Glomerular endothelial cell (primary cell): ENCODE measurements at regions not wholly inside any gene's neighbourhood (a gene's known extent, or its start where the extent isn't known, plus 50 kb on each side); places are given as distances from the start of the nearest gene placed in this dataset.

Experiments
- DNase-seq: peaks from one replicate; pipeline ENCODE4 v3.0.0-alpha.2; 2011; ENCODE audit warnings: low read depth, low spot score; ENCODE audit errors: extremely low read depth

DNA sequence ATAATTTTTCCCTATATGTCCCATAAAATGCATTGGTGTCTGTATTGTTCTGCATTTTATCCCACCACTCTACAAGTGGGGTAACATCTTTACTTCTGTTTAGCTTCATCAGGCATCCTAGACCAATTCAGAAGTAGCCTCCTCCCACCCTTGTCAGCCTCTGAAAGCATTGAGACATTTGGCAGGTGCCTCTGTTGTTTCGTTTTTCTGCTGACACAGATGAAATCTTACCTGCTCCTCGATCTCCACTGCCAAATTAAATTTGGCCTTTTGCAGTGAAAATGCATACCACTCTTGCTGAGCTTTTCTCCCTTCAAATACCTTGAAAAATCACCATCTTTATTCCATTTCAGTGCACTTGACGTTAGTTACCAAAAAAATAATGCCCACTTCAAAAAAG is 83.5 kb upstream of the STARD13 start:
- no peak for DNase-seq

- DNase-seq = no peak
Measured at GRCh38 chr13:33372251-33372919, 86.8 kb upstream of the STARD13 start.

GRCh38 chr13:33373624-33374023 is 88.1 kb upstream of the STARD13 start:
- DNase-seq = no peak

DNA sequence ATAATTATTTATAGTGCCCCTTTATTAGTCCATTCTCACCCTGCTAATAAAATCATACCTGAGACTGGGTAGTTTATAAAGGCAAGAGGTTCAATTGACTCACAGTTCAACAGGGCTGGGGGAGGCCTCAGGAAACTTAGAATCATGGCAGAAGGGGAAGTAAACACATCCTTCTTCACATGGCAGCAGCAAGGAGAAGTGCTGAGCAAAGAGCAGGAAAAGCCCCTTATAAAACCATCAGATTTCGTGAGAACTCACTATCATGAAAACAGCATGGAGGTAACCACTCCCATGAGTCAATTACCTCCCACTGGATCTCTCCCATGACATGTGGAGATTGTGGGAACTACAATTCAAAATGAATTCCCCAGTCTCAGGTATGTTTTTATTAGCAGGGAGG is 89.9 kb upstream of the STARD13 start:
- no peak for DNase-seq

- no peak for DNase-seq
Measured at GRCh38 chr13:33376212-33376611, 90.7 kb upstream of the STARD13 start.

- no peak for DNase-seq
Measured at GRCh38 chr13:33377411-33377810, 91.9 kb upstream of the STARD13 start.

DNA sequence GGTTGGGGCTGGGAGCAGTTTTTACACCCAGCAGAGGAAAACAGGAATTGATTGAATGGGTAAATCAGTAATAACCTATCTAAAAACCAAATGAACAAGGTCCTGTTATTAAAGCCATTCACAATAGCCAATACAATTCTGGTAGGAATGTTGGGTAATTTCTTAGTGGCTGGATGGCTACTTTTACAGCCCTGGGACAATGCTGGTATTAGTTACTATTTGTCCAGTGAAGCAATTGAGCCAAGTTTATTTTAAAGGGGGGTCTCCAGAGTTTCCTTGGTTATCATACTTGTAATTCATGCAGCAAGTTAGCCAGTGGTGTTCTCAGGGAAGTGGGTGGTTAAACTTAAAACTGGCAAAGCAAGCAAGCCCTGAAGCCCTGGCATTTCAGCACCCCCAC is 92.3 kb upstream of the STARD13 start:
- DNase-seq = no peak

- DNase-seq = no peak
Measured at GRCh38 chr13:33379608-33380007, 94.1 kb upstream of the STARD13 start.

DNA sequence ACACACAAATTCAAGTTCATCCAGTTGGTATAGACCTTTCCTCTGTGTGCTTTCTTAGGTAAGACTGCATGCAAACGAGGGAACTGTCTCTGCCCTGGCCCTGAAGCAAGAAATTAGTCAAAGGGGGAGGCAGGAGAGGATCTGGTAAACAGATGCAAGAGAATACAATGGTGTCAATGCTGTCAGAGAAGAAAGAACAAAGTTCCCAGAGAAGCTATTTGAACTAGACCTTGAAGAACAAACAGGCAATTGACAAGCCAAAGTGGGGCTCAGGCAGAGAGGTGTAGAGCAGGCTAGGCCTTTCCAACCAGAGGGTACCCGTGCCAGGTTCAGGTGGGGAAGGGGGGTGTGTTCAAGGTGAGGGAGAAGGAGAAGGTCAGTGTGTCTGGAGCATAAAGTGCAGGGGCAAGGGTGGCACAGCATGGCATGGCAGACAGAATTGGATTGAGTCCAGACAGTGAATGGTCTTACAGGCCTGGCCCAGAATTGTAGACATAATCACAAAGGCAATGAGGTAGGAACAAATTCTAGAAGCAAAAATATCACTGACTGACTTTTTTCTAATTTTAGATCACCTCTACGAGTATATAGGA is 95.0 kb upstream of the STARD13 start:
- no peak for DNase-seq

DNA sequence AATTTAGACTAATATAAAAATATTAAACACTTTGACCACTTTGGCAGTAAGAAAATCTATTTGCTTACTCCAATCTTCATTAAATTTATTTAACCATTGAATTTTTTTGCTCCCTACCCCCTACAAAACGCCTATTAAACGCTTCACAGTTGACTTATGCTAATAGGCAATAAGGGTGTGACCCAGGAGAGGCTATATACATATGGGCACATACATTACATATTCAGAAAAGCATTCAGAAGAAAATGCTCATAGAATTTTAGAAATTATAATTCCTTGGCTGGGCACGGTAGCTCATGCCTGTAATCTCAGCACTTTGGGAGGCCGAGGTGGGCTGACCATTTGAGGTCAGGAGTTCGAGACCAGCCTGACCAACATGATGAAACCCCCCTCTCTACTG is 95.6 kb upstream of the STARD13 start:
- no peak for DNase-seq

DNA sequence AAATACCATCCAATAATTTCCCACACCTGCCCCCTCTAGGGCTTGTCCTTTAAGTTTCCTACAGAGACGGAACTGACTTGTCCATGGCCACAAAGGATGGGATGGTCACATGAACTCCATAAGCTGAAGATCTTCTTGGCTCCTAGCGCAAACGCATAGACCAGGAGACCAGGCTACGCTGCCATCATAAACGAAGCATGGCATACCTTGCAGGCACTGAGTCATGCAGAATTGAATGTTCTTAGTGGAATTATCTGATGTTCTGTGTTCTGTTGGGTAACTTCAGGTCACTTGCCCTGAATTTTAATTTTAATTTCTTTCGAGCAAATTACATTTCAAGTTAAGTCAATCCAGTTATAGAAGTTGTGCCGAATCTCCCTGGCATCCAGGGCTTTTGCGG is 96.4 kb upstream of the STARD13 start:
- DNase-seq = no peak

GRCh38 chr13:33383724-33384577 is 98.4 kb upstream of the STARD13 start:
- no peak for DNase-seq

DNA sequence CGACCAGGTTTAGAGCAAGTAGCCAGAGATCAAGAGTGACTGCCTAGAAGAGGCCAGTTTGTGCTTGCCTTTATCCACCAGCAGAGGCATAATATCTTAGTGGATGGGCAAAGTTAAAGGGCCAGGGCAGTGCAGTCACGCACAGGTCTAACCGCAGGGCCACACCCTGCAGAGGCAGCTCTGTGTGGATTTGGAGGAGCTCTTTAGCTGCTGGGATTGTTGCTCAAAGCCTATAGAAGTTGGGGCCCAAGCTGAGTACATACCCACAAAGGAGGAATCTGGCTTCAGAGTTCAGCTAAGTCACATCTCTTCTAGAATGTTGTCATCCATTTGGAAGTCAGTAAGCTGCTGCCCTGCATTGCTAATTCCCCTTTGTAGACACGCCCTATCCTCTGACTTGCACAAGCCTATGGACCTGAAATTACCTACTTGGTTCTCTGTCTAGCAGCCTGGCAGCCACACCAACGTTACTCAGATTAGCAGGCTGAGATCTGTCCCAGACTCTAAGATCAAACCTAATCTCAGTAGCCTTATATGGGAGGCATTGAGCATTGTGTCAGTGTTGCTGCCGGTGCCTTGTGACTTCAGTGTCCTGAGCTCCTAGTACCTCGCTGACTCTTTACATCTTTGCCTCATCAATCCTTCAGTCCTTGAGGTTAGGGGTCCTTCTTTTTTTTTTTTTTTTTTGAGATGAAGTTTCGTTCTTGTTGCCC is 102.9 kb upstream of the STARD13 start:
- DNase-seq = no peak

DNA sequence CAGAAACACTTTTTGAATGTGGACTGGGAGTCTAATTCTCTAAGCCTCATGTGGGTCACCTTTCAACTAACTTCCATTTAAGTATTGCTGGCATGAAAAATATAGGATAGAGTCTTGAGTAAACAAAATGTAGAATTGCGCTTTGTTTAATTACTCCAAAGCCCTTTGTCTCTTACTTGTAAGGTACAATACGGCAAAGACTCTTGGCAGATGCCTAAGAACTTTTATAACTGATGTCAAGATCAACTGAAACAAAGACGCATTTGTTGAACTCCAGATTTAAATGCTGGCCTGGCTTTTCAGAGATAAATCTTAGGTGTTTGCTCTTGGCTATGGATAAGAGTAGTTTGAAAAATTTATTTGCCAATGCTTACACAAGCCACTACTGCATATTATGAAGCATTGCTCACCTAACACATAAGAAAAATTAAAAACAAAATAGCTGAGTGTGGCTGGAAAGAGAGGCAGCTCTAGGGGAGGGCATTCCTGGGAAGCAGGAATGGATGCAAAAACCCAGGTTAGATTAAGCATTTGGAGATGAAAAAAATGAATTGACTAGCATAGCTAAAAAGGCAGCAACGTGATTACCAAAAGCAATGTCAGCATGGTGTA is 107.3 kb upstream of the STARD13 start:
- no peak for DNase-seq

GRCh38 chr13:33394294-33394932 is 108.9 kb upstream of the STARD13 start:
- no peak for DNase-seq

DNA sequence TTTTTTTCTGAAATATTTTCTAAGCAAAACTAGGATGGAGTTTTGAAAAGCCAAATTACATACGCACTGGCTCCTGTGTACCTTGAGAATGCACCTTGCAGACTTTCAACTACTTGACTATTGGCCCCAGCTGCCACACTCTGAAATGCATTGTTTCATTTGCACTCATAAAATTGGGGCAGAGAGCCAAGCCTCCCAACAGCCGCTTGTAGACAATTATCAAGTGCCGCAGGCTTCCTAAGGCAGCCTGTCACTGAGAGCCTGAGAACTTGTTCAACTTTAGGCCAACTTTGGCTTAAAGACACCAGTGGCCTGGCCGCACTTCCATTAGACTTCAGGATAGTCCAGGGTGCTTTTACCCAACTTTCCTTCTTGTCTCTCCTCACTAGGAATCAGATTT is 115.7 kb upstream of the STARD13 start:
- no peak for DNase-seq

DNA sequence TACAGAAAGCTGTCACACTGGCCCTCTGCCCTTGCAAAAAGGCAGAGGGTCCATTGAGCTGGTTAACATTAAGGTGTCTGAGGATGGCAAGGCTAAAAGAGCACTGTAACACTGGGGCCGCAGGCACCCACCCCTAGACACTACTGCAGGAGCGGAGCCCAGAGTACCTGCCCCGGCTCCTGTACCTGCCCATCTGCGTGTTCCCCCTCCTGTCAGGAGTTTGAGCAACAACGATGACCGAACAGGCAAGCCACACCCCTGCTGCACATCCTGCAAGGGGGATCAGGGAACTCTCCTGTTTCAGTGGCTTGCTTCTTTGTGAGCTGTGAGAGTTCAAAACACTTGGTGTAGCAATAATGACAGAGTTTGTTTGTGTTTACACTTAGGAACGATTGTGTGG is 117.4 kb upstream of the STARD13 start:
- DNase-seq = no peak

DNA sequence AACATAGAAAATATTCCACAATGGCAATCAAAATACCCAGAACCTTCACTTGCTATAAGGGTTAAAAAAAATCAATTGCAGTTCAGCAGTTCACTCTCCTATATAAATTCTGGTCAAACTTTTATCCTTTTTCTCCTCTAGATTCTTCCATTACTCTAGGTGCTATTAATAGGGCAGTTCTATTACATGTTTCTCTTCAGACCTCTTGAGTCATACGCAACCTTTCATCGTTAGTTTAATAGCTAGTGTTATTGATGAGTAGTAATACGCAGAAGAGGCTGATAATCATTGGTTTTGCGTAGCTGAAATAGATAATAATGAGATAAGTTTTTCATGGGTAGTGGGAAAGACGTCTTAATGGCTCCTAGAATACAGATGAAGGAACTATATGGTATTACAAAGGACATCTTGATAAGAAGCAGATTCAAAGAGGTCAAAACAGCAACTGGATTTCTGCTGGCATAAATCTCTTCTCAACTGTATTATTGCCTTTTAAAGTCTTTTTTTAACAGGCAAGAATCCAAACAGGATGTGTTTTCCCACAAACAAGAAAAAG is 118.3 kb upstream of the STARD13 start:
- DNase-seq = no peak

- DNase-seq = no peak
Measured at GRCh38 chr13:33405371-33405770, 119.8 kb upstream of the STARD13 start.
